ENCODE measurements at regions not wholly inside any gene's neighbourhood (a gene's known extent, or its start where the extent isn't known, plus 50 kb on each side); places are given as distances from the start of the nearest gene placed in this dataset.

- DNase-seq (ENCODE audit: low read depth, low spot score) = no peak
- intact Hi-C loops (cut with micrococcal nuclease) = no loop called here
- TF ChIP-seq EZH2phosphoT487 (IDR thresholded peaks at IDR 0.05; ENCODE audit: borderline replicate concordance) = no peak
- no peak for TF ChIP-seq RAD21 (IDR thresholded peaks at IDR 0.05; ENCODE audit: low read depth)
- no peak overlapping the region for H3K4me3 ChIP-seq (replicated peaks in 1 of 2; ENCODE audit: low read depth in 1 of 2, low read length in 2 of 2)
- H3K79me2 ChIP-seq (ENCODE audit: insufficient read depth, low read length) = no peaks in the 10 kb centered on the region
- no peaks in the 10 kb centered on the region for H3K27me3 ChIP-seq (ENCODE audit: insufficient read depth, low read length)
- CTCF ChIA-PET = no interaction called here
- no peak overlapping the region for H3K4me2 ChIP-seq (ENCODE audit: low read length)
- H3K27ac ChIP-seq (ENCODE audit: low read depth, low read length) = no peak overlapping the region
- no peaks in the 10 kb centered on the region for H4K20me1 ChIP-seq (ENCODE audit: insufficient read depth)
- no peaks in the 10 kb centered on the region for H3K9me2 ChIP-seq (ENCODE audit: insufficient read depth)
- H2AFZ ChIP-seq (ENCODE audit: low read depth, low read length, poor library complexity, severe bottlenecking) = no peak overlapping the region
- no peak for ATAC-seq
- no peaks in the 10 kb centered on the region; a peak in 1 of 4 replicates for H3K9me3 ChIP-seq (ENCODE audit: control insufficient read depth in 1 of 2, insufficient read depth in 1 of 2, low read depth in 1 of 2, low read length in 2 of 2)
- H3K36me3 ChIP-seq (ENCODE audit: control insufficient read depth in 1 of 2, insufficient read depth in 2 of 2, low read length in 2 of 2) = no peaks in the 10 kb centered on the region
- no peaks in the 10 kb centered on the region for H3K4me1 ChIP-seq (ENCODE audit: control insufficient read depth in 1 of 2, insufficient read depth in 2 of 2, low read length in 2 of 2)
- POLR2A ChIA-PET = no interaction called here
- BruUV-seq (replicated peaks) = no TSS peak
- RAD21 ChIA-PET (ENCODE audit: low non-redundant PET in 1 of 2, low total read pairs in 2 of 2, uncharacterized antibody in 2 of 2, unreplicated experiment in 2 of 2) = no interaction called here
- H3K9ac ChIP-seq (ENCODE audit: low read length) = no peak overlapping the region
Measured at GRCh38 chr16:35690413-35690812, 2231.0 kb downstream of the TP53TG3F start.

DNA sequence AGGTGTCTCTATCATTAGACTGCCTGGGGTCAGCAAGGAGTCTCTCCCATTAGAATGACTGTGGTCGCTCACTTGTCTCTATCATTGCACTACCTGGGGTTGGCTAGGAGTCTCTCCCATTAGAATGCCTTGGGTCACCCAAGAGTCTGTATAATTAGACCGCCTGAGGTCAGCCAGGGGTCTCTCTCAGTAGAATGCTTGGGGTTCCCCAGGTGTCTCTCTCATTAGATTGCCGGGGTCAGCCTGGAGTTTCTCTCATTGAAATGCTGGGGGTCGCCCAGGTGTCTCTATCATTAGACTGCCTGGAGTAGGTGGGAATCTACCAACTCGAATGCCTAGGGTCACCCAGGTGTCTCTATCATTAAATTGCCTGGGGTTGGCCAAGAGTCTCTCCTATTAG is 2231.6 kb downstream of the TP53TG3F start:
- ChIA-PET RAD21 (ENCODE audit: low non-redundant PET in 1 of 2, low total read pairs in 2 of 2, uncharacterized antibody in 2 of 2, unreplicated experiment in 2 of 2) (no interaction called here), POLR2A (no interaction called here), CTCF (no interaction called here)
- BruUV-seq (replicated peaks) = no TSS peak
- H3K36me3 ChIP-seq (ENCODE audit: control insufficient read depth in 1 of 2, insufficient read depth in 2 of 2, low read length in 2 of 2) = no peaks in the 10 kb centered on the region
- H3K4me3 ChIP-seq (replicated peaks in 1 of 2; ENCODE audit: low read depth in 1 of 2, low read length in 2 of 2) = no peak overlapping the region
- no peak overlapping the region for H3K9ac ChIP-seq (ENCODE audit: low read length)
- no peaks in the 10 kb centered on the region; a peak in 1 of 4 replicates for H3K9me3 ChIP-seq (ENCODE audit: control insufficient read depth in 1 of 2, insufficient read depth in 1 of 2, low read depth in 1 of 2, low read length in 2 of 2)
- no peaks in the 10 kb centered on the region for H3K79me2 ChIP-seq (ENCODE audit: insufficient read depth, low read length)
- H2AFZ ChIP-seq (ENCODE audit: low read depth, low read length, poor library complexity, severe bottlenecking) = no peak overlapping the region
- intact Hi-C loops (cut with micrococcal nuclease) = no loop called here
- H3K27ac ChIP-seq (ENCODE audit: low read depth, low read length) = no peak overlapping the region
- H3K27me3 ChIP-seq (ENCODE audit: insufficient read depth, low read length) = no peaks in the 10 kb centered on the region
- no peak overlapping the region for H3K4me2 ChIP-seq (ENCODE audit: low read length)
- no peaks in the 10 kb centered on the region for H3K9me2 ChIP-seq (ENCODE audit: insufficient read depth)
- no peaks in the 10 kb centered on the region for H3K4me1 ChIP-seq (ENCODE audit: control insufficient read depth in 1 of 2, insufficient read depth in 2 of 2, low read length in 2 of 2)
- DNase-seq (ENCODE audit: low read depth, low spot score) (no peak), ATAC-seq (no peak)
- H4K20me1 ChIP-seq (ENCODE audit: insufficient read depth) = no peaks in the 10 kb centered on the region
- TF ChIP-seq, protein P1, sequence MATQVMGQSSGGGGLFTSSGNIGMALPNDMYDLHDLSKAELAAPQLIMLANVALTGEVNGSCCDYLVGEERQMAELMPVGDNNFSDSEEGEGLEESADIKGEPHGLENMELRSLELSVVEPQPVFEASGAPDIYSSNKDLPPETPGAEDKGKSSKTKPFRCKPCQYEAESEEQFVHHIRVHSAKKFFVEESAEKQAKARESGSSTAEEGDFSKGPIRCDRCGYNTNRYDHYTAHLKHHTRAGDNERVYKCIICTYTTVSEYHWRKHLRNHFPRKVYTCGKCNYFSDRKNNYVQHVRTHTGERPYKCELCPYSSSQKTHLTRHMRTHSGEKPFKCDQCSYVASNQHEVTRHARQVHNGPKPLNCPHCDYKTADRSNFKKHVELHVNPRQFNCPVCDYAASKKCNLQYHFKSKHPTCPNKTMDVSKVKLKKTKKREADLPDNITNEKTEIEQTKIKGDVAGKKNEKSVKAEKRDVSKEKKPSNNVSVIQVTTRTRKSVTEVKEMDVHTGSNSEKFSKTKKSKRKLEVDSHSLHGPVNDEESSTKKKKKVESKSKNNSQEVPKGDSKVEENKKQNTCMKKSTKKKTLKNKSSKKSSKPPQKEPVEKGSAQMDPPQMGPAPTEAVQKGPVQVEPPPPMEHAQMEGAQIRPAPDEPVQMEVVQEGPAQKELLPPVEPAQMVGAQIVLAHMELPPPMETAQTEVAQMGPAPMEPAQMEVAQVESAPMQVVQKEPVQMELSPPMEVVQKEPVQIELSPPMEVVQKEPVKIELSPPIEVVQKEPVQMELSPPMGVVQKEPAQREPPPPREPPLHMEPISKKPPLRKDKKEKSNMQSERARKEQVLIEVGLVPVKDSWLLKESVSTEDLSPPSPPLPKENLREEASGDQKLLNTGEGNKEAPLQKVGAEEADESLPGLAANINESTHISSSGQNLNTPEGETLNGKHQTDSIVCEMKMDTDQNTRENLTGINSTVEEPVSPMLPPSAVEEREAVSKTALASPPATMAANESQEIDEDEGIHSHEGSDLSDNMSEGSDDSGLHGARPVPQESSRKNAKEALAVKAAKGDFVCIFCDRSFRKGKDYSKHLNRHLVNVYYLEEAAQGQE (IDR thresholded peaks at IDR 0.05; ENCODE audit: low read depth) = no peak
- TF ChIP-seq SIN3A (IDR thresholded peaks at IDR 0.05; ENCODE audit: low read depth) (no peak), TCF7L2 (IDR thresholded peaks at IDR 0.05; ENCODE audit: borderline replicate concordance, extremely low read depth, insufficient read depth, insufficient read length) (no peak), ZFX (IDR thresholded peaks at IDR 0.05) (no peak), EGR1 (IDR thresholded peaks at IDR 0.05; ENCODE audit: low read depth) (no peak), ATF3 (IDR thresholded peaks at IDR 0.05) (no peak), POLR2AphosphoS5 (IDR thresholded peaks at IDR 0.05; ENCODE audit: low read depth, low read length) (no peak), YY1 (IDR thresholded peaks at IDR 0.05; ENCODE audit: extremely low read depth, insufficient replicate concordance, low read depth, low read length) (no peak), ZBTB33 (IDR thresholded peaks at IDR 0.05; ENCODE audit: extremely low read depth, insufficient replicate concordance, low read length) (no peak), CEBPB (IDR thresholded peaks at IDR 0.05; ENCODE audit: low read depth) (no peak), CBX3 (IDR thresholded peaks at IDR 0.05; ENCODE audit: low read depth) (no peak), ZNF274 (IDR thresholded peaks at IDR 0.05; ENCODE audit: low read depth, low read length) (no peak)

All from HCT116 (cell line).